ENCODE measurements at regions not wholly inside any gene's neighbourhood (a gene's known extent, or its start where the extent isn't known, plus 50 kb on each side); places are given as distances from the start of the nearest gene placed in this dataset.

GRCh38 chr5:135711911-135712310 lies 122.6 kb upstream of the SLC25A48 start:
- H3K27ac ChIP-seq (ENCODE audit: low read depth in 1 of 2, low read length in 2 of 2): no peak overlapping the region
- no peak for DNase-seq (ENCODE audit: low spot score)
- WGBS: 74% methylated on average over 6 of the region's 6 CpGs
- TF ChIP-seq RXRA (IDR thresholded peaks at IDR 0.05): no peak
- TF ChIP-seq SP1 (IDR thresholded peaks at IDR 0.05): no peak
- no peak for TF ChIP-seq MAX (IDR thresholded peaks at IDR 0.05)
- no peak for TF ChIP-seq FOXA2 (IDR thresholded peaks at IDR 0.05)
- no peaks in the 10 kb centered on the region for H3K9me3 ChIP-seq (ENCODE audit: control insufficient read depth in 4 of 4, low read length in 3 of 4)
- H3K36me3 ChIP-seq (ENCODE audit: control insufficient read depth in 4 of 4, insufficient read depth in 3 of 4, low read depth in 1 of 4, low read length in 3 of 4): no peaks in the 10 kb centered on the region
- no peaks in the 10 kb centered on the region for H3K27me3 ChIP-seq (ENCODE audit: control insufficient read depth in 4 of 4, insufficient read depth in 4 of 4, low read length in 3 of 4)
- no peak overlapping the region for H3K4me3 ChIP-seq (ENCODE audit: low read depth in 1 of 3, low read length in 3 of 3)
- H3K4me1 ChIP-seq (ENCODE audit: control insufficient read depth in 4 of 4, insufficient read depth in 4 of 4, low read length in 3 of 4): no peaks in the 10 kb centered on the region
- no peak overlapping the region for H3K9ac ChIP-seq (ENCODE audit: low read depth in 1 of 2, low read length in 2 of 2)

DNA sequence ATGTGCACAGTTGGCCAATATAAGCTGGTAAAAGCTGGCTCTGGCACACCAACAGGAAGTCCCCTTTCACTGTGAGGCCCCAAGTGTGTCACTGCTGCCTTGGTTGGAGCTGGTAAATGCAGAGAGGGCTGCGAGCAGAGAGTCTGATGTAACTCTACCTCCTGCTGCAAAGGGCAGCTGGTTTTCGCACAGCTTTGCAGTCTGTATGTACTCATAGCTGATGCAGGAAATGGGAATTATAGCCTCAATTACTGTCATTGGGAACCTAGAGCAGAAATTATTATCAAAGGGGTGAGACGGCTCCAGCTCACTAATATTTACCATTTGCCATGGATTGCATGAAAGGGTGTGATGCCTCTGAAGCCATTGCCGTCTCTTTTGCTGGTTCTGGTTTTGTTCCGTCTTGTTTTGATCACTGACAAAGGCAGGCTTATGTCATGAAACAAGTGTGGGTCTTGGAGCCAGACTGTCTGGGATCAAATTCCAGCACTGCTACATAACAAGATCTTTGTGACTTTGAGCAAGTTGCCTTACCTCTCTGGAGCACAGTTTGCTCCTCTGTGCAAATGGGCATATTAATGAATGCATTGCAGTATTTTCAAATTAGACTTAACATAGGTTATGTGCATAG lies 124.3 kb upstream of the SLC25A48 start:
- no peak for TF ChIP-seq NR2F2 (IDR thresholded peaks at IDR 0.05)
- TF ChIP-seq CTCF (IDR thresholded peaks at IDR 0.05; ENCODE audit: low read depth, low read length, missing input control): no peak
- TF ChIP-seq ZBTB33 (IDR thresholded peaks at IDR 0.05): no peak
- no peak for TF ChIP-seq JUND (IDR thresholded peaks at IDR 0.05)
- TF ChIP-seq FOXA1 (IDR thresholded peaks at IDR 0.05): no peak
- no peak for TF ChIP-seq REST (IDR thresholded peaks at IDR 0.05)
- no peak for TF ChIP-seq GABPA (IDR thresholded peaks at IDR 0.05 in 1 of 2, conservative IDR thresholded peaks at IDR 0.05 in 1 of 2)
- no peak for TF ChIP-seq HNF4A (conservative IDR thresholded peaks at IDR 0.05)
- TF ChIP-seq, protein P1, sequence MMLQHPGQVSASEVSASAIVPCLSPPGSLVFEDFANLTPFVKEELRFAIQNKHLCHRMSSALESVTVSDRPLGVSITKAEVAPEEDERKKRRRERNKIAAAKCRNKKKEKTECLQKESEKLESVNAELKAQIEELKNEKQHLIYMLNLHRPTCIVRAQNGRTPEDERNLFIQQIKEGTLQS (IDR thresholded peaks at IDR 0.05): no peak
- Histone ChIP-seq H3K27ac (ENCODE audit: low read depth in 1 of 2, low read length in 2 of 2) (no peak overlapping the region), H3K4me3 (ENCODE audit: low read depth in 1 of 3, low read length in 3 of 3) (no peak overlapping the region), H3K36me3 (ENCODE audit: control insufficient read depth in 4 of 4, insufficient read depth in 3 of 4, low read depth in 1 of 4, low read length in 3 of 4) (no peaks in the 10 kb centered on the region), H3K27me3 (ENCODE audit: control insufficient read depth in 4 of 4, insufficient read depth in 4 of 4, low read length in 3 of 4) (no peaks in the 10 kb centered on the region), H3K9me3 (ENCODE audit: control insufficient read depth in 4 of 4, low read length in 3 of 4) (no peaks in the 10 kb centered on the region), H3K9ac (ENCODE audit: low read depth in 1 of 2, low read length in 2 of 2) (no peak overlapping the region), H3K4me1 (ENCODE audit: control insufficient read depth in 4 of 4, insufficient read depth in 4 of 4, low read length in 3 of 4) (no peaks in the 10 kb centered on the region)
- no peak for DNase-seq (ENCODE audit: low spot score)
- 74% methylated on average over 5 of the region's 5 CpGs for WGBS

Measured in liver (tissue), 8 donors.